DOHH2 (cell line): ENCODE measurements at regions not wholly inside any gene's neighbourhood (a gene's known extent, or its start where the extent isn't known, plus 50 kb on each side); places are given as distances from the start of the nearest gene placed in this dataset.

Experiments used
- CTCF ChIP-seq: fragments of 200-600 bp; sonication (generic); IDR thresholded peaks from one replicate; pipeline ENCODE4 v1.5.1; 2014; ENCODE audit warnings: antibody characterized with exemption, mild to moderate bottlenecking, low read depth, low read length; ENCODE audit not compliant: poor library complexity, severe bottlenecking
- EZH2phosphoT487 ChIP-seq: fragments of 200-600 bp; sonication (generic); IDR thresholded peaks from 2 replicates; pipeline ENCODE4 v1.6.1; 2017; ENCODE audit warnings: borderline replicate concordance, mild to moderate bottlenecking, antibody characterized with exemption, low read length, moderate library complexity, mixed read lengths

GRCh38 chr10:121308020-121308419 lies 290.2 kb downstream of the FGFR2 start:
- TF ChIP-seq CTCF (no peak), EZH2phosphoT487 (no peak)
